IPS-18c (cell line): ENCODE measurements at regions not wholly inside any gene's neighbourhood (a gene's known extent, or its start where the extent isn't known, plus 50 kb on each side); places are given as distances from the start of the nearest gene placed in this dataset.

Experiments used
- H3K4me3 ChIP-seq: 2 replicates; pipeline ENCODE4 v1.7.0; 2013; ENCODE audit warnings: low read depth, mild to moderate bottlenecking, low read length, moderate library complexity; ENCODE audit not compliant: insufficient read depth
- H3K9me3 ChIP-seq: one replicate; pipeline ENCODE4 v1.6.1; 2013; ENCODE audit warnings: mild to moderate bottlenecking, low read length, moderate library complexity; ENCODE audit not compliant: control insufficient read depth, insufficient read depth

- Histone ChIP-seq H3K9me3 (no peaks in the 10 kb centered on the region), H3K4me3 (no peak overlapping the region)
These were observed 252.8 kb upstream of the PLET1 start for GRCh38 chr11:112513417-112513816.

- Histone ChIP-seq H3K9me3 (no peaks in the 10 kb centered on the region), H3K4me3 (no peak overlapping the region)
These were observed 253.5 kb upstream of the PLET1 start for GRCh38 chr11:112514011-112514740.

DNA sequence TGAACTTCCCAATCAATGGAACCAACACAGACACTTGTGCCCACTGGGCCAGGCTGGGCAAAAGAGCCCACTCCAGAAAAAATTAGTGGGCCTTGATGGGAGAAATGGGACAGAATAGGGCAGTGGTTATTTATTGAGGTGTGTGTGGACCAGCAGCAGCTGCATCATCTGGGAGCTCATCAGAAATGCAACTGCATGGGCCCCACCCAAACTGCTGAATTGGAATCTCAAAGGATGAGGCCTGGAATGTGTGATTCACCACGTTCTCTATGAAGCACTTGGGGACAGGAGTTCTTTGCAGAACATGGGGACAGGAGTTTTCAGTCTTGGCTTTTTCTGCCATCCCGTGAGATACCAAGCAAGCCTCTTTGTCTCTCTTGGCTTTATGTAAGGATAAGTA is 255.6 kb upstream of the PLET1 start:
- H3K4me3 ChIP-seq = no peak overlapping the region
- no peaks in the 10 kb centered on the region for H3K9me3 ChIP-seq

GRCh38 chr11:112516755-112517154 is 256.1 kb upstream of the PLET1 start:
- Histone ChIP-seq H3K4me3 (no peak overlapping the region), H3K9me3 (no peaks in the 10 kb centered on the region)

DNA sequence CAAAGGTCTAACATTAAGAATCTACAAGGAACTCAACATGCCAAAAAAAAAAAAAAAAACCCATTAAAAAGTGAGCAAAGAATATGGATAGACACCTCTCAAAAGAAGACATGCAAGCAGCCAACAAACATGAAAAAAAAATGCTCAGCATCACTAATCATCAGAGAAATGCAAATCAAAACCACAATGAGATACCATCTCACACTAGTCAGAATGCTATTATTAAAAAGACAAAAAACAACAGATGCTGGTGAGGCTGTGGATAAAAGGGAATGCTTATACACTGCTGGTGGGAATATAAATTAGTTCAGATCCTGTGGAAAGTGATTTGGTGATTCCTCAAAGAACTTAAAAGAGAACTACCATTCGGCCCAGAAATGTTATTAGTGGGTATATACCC is 257.7 kb upstream of the PLET1 start:
- no peaks in the 10 kb centered on the region for H3K9me3 ChIP-seq
- H3K4me3 ChIP-seq = no peak overlapping the region

GRCh38 chr11:112519751-112520150 is 259.1 kb upstream of the PLET1 start:
- H3K4me3 ChIP-seq = no peak overlapping the region
- no peaks in the 10 kb centered on the region for H3K9me3 ChIP-seq

DNA sequence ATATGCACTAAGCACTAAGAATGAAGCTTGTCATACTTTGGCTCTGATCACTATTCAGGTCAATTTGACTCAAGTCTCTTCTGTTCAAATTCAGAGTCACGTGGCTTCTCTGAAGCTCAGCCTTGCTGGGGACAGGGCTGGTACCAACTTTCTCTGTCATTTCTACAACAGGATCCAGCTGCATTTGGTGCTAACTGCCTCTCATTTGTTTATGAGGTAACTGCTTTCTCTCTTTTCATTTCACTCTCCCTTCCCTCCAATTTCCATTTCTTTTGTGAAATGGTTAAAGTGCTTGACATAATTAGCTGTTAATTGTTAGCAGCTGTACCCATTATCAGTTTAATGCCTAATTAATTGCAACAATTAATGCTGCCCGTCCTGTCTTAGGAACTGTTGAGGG is 259.7 kb upstream of the PLET1 start:
- H3K4me3 ChIP-seq = no peak overlapping the region
- H3K9me3 ChIP-seq = no peaks in the 10 kb centered on the region

DNA sequence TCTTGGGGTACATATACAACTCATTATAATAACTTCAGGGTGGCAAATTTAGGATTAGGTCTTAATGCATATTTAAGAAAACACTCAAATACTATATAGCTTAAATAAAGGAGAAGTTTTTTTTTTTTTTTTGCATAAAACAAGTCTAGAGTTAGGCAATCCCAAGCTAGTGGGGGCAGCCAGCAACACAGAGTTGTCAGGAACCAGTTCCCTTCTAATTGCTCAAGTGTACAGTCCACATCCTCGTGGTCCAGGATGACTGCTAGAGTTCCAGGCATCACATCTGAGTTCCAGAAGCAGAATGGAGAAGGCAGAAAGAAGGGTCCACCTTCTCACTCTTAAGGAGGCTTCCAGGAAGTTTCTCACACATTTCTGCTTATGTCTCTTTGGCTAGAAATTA is 261.9 kb upstream of the PLET1 start:
- no peak overlapping the region for H3K4me3 ChIP-seq
- no peaks in the 10 kb centered on the region for H3K9me3 ChIP-seq

DNA sequence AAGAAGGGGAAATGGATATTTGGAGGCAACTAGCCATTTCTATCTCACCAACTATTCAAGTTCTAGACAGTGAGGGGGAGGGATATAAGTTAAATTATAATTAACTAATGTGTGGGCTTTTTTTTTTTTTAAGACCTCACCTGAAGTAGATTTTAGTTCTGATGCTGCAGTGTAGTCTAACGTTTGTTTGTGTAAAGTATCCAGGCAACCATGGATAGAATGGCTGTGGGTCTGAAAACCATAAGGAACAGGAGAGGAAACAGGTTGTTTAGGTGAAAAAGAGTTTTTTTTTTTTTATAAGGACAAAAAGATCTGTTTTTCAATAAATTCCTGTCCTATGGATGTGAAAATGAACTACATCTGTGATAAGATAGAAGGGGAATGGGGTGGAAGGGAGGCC is 262.4 kb upstream of the PLET1 start:
- no peaks in the 10 kb centered on the region for H3K9me3 ChIP-seq
- no peak overlapping the region for H3K4me3 ChIP-seq

DNA sequence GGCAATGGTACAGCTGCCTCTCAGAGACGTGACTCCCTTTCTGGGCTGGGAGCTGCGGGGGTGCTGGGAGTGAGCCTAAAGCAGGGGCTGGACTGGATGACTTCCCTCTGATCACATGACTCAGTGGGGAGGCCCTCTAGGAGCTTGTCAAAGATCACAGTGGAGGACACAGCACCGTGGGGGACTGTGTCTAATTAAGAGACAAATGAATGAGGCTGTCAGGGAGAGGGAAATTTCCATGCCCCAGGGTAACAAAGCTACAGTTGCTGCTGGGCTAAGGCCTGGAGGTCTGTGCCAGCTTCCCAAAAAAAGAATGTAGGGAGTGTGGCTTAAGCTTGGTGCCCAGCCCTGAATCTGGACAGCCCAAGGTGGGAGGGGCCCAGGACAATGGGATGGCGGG is 262.8 kb upstream of the PLET1 start:
- no peak overlapping the region for H3K4me3 ChIP-seq
- H3K9me3 ChIP-seq = no peaks in the 10 kb centered on the region

GRCh38 chr11:112523951-112524350 is 263.3 kb upstream of the PLET1 start:
- Histone ChIP-seq H3K9me3 (no peaks in the 10 kb centered on the region), H3K4me3 (no peak overlapping the region)

GRCh38 chr11:112524798-112525197 is 264.1 kb upstream of the PLET1 start:
- Histone ChIP-seq H3K9me3 (no peaks in the 10 kb centered on the region), H3K4me3 (no peak overlapping the region)

DNA sequence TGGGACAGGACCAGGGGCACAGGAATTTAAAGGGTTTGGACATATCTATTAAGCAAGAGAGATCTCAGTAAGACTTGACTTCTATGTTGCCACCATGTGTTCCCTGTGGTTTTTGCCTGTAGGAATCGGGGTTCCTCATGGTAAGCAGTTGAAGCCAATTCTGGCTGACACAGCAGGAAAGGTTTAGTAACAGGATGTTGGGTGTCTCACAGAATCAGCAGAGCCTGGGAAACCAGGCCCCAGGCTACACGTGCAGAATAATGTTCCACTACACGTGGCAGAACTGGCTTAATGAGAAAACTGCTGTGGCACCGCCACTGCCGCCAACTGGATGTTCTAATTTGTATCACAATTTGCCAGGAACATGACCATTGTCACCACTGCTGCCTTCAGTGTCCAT is 264.6 kb upstream of the PLET1 start:
- Histone ChIP-seq H3K4me3 (no peak overlapping the region), H3K9me3 (no peaks in the 10 kb centered on the region)

DNA sequence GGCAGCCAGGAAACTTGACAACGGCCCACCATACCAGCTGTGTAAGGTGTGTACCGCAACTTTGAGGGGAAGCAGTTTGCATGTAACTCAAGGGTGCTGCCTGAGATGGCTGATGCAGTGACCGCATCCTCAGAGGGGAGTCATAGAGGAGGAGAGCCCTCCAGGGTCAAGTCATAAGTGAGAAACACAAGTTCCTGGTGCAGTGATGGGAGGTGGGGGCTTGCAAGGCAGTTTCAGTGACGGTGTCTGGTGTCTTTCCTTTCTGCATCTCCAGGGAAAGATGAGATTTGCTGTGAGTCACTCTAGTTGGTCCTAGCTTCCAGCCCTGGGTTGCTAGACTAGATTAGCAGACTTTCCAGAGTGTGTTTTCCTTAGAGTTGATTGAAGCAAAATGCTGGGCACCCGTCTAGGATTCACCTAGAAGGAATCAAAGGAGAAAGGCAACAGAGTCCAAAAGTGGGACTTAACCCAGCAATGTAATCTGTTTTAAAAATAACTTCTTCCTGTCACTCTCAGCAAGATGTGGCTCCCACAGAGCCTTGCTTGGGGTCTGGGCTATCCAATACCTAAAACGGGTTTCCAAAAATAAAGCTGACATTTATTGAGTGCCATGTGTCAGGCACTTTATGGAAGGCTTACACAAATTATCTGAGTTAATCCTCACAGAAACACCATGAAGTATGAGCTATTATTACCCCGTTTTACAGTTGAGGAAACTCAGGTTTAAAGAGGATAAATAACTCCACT is 265.4 kb upstream of the PLET1 start:
- H3K4me3 ChIP-seq = no peak overlapping the region
- H3K9me3 ChIP-seq = no peaks in the 10 kb centered on the region

DNA sequence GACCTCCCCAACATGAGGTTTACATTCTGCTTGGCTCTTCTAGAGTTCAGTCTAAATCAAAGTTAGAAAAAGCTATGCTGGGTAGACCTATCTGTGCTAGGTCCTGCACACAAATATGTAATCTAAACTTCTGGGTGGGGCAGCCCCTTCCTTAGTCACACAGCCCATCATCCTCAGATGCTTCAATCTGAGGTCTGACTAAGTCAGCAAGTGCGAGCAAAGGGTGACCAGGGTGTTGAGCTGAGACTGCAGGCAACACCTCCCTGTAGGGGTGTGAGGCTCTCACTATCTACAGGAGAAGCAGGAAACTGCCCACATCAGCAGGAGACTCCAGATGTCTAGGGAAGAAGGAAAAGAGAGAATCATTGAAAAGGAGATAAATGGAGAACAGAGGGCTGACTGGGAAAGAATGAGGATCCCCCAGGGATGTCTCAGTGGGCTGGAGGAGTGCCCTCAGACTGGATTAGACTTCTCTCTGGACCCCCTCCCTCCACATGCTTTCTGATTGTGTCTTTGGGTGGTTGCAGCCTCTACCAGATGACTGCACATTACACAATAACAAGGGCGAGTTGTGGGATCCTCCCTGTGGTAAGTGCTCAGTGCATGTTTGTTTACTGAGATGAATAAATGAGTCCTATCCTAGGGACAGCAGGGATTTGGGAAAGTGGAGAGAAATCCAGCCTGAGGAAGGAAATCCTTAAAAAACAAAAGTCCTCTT is 266.2 kb upstream of the PLET1 start:
- Histone ChIP-seq H3K9me3 (no peaks in the 10 kb centered on the region), H3K4me3 (no peak overlapping the region)

GRCh38 chr11:112529071-112529470 is 268.4 kb upstream of the PLET1 start:
- Histone ChIP-seq H3K4me3 (no peak overlapping the region), H3K9me3 (no peaks in the 10 kb centered on the region)

DNA sequence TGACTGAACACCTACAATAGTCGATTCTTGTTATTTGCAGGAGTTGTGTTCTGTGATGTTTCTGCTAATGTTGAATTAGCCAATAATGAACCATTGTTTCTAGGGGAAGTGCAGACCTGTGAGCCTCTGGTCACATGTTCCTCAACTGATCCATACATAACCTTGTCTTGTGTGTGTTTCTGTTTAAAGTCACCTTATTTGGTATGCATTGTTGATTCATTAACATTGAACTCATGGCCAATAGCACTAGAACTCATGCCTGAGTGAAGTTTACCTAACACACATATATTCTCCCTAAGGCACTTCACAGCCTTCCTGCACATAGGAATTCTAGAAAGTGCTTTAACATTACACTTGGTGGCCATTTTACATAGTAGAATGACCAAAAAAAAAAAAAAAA is 271.8 kb upstream of the PLET1 start:
- Histone ChIP-seq H3K4me3 (no peak overlapping the region), H3K9me3 (no peaks in the 10 kb centered on the region)

- Histone ChIP-seq H3K9me3 (no peaks in the 10 kb centered on the region), H3K4me3 (no peak overlapping the region)
These were observed 273.0 kb upstream of the PLET1 start for GRCh38 chr11:112533682-112534081.
